H1 (cell line): ENCODE measurements at regions not wholly inside any gene's neighbourhood (a gene's known extent, or its start where the extent isn't known, plus 50 kb on each side); places are given as distances from the start of the nearest gene placed in this dataset.

ENCODE experiments used
- CTCF ChIA-PET: fragments of 300-600 bp; sonication (Branson Sonifier 250); formaldehyde crosslinking; loops from one replicate; lab custom pipeline; 2021; ENCODE audit not compliant: partially characterized antibody; lab: Charles Lee
- POLR2A ChIA-PET: fragments of 300-600 bp; sonication (Branson Sonifier 250); formaldehyde crosslinking; loops from one replicate; lab custom pipeline; 2021; ENCODE audit warnings: inconsistent platforms; ENCODE audit not compliant: partially characterized antibody; lab: Charles Lee
- DNase-seq, 2 experiments: peaks; one replicate each; pipeline versions ENCODE4 v3.0.0 to v3.0.0-alpha.2; 2010 to 2022; ENCODE audit warnings: low spot score in 2 of 2, low read depth in 1 of 2, mixed read lengths in 1 of 2
- FAIRE-seq: peaks from 2 replicates; lab custom pipeline; 2011; peaks lifted over from hg19 to GRCh38; lab: Jason Lieb, UNC
- H2AFZ ChIP-seq: 2 replicates; pipeline ENCODE4 v1.8.1; 2012; ENCODE audit warnings: low read length, inconsistent platforms
- H2AK5ac ChIP-seq: 2 replicates; pipeline ENCODE4 v1.6.1; 2013; ENCODE audit warnings: low read depth, low read length
- H2BK120ac ChIP-seq: replicated peaks from 2 replicates; pipeline ENCODE3; 2013; ENCODE audit warnings: low read depth, low read length, inconsistent platforms
- H2BK12ac ChIP-seq: 2 replicates; pipeline ENCODE4 v1.6.1; 2013; ENCODE audit warnings: low read depth, low read length
- H2BK15ac ChIP-seq: 2 replicates; pipeline ENCODE4 v1.6.1; 2013; ENCODE audit warnings: low read length
- H2BK20ac ChIP-seq: 2 replicates; pipeline ENCODE4 v1.6.1; 2013; ENCODE audit warnings: low read length
- H2BK5ac ChIP-seq: 2 replicates; pipeline ENCODE4 v1.6.1; 2013; ENCODE audit warnings: low read depth, low read length
- H3K14ac ChIP-seq: 2 replicates; pipeline ENCODE4 v1.6.1; 2013; ENCODE audit warnings: inconsistent platforms; ENCODE audit not compliant: insufficient read length
- H3K18ac ChIP-seq: 2 replicates; pipeline ENCODE4 v1.6.1; 2013; ENCODE audit warnings: low read length; ENCODE audit errors: extremely low read depth
- H3K23ac ChIP-seq: 2 replicates; pipeline ENCODE4 v1.6.1; 2013; ENCODE audit warnings: inconsistent platforms; ENCODE audit not compliant: insufficient read length
- H3K23me2 ChIP-seq: 2 replicates; pipeline ENCODE4 v1.6.1; 2013; ENCODE audit warnings: low read depth, low read length
- H3K27ac ChIP-seq: 2 replicates; pipeline ENCODE4 v1.6.1; 2011; ENCODE audit warnings: low read depth, low read length, inconsistent platforms
- H3K27me3 ChIP-seq, 4 experiments: replicated peaks in 1 of 4; 1 replicate in 1 of 4; 2 replicates in 3 of 4; pipeline versions ENCODE4 v1.6.1 to v1.8.1; 2011 to 2013; ENCODE audit warnings: low read length in 3 of 4, mild to moderate bottlenecking in 3 of 4, inconsistent platforms in 2 of 4, mixed read lengths in 2 of 4, moderate library complexity in 1 of 4; ENCODE audit not compliant: control insufficient read depth in 3 of 4, insufficient read depth in 3 of 4; ENCODE audit errors: extremely low read depth in 1 of 4
- H3K36me3 ChIP-seq, 4 experiments: 2 replicates each; pipeline versions ENCODE4 v1.6.1 to v1.8.1; 2011 to 2013; ENCODE audit warnings: mild to moderate bottlenecking in 4 of 4, low read length in 3 of 4, moderate library complexity in 2 of 4, control low read depth in 1 of 4, inconsistent platforms in 1 of 4; ENCODE audit not compliant: insufficient read depth in 4 of 4, control insufficient read depth in 2 of 4
- H3K4ac ChIP-seq: replicated peaks from 2 replicates; pipeline ENCODE3; 2013; ENCODE audit warnings: low read length, low read depth, mixed read lengths, inconsistent platforms; ENCODE audit not compliant: insufficient read length
- H3K4me1 ChIP-seq, 4 experiments: replicated peaks in 1 of 4; 1 replicate in 1 of 4; 2 replicates in 3 of 4; pipeline versions ENCODE4 v1.6.1 to v1.8.1; 2011 to 2013; ENCODE audit warnings: low read length in 3 of 4, inconsistent platforms in 2 of 4, mixed read lengths in 1 of 4; ENCODE audit not compliant: insufficient read depth in 4 of 4, control insufficient read depth in 3 of 4
- H3K4me2 ChIP-seq, 2 experiments: 2 replicates each; pipeline versions ENCODE4 v1.6.1 to v1.8.1; 2011 to 2013; ENCODE audit warnings: low read depth in 2 of 2, low read length in 2 of 2, control low read depth in 1 of 2, inconsistent platforms in 1 of 2, mild to moderate bottlenecking in 1 of 2; ENCODE audit not compliant: insufficient read depth in 1 of 2
- H3K4me3 ChIP-seq, 4 experiments: fragments of 200-600, 300-600 bp in 1 of 4; sonication (generic), shearing (Covaris generic), sonication (Bioruptor Twin) in 1 of 4; 2 replicates each; pipeline versions ENCODE4 v1.5.1 to v1.8.1; 2011 to 2016; ENCODE audit warnings: low read length in 4 of 4, low read depth in 3 of 4, control low read depth in 2 of 4, inconsistent platforms in 2 of 4, mild to moderate bottlenecking in 2 of 4, mixed read lengths in 1 of 4, moderate library complexity in 1 of 4; ENCODE audit not compliant: insufficient read depth in 2 of 4; ENCODE audit errors: extremely low read depth in 1 of 4
- H3K56ac ChIP-seq: replicated peaks from 2 replicates; pipeline ENCODE3; 2013; ENCODE audit warnings: low read depth, mild to moderate bottlenecking, mixed read lengths, low read length, inconsistent platforms; ENCODE audit not compliant: insufficient read length
- H3K79me1 ChIP-seq: 2 replicates; pipeline ENCODE4 v1.6.1; 2013; ENCODE audit warnings: low read depth, low read length, control low read depth
- H3K79me2 ChIP-seq, 2 experiments: 2 replicates each; pipeline versions ENCODE4 v1.6.1 to v1.8.1; 2012 to 2013; ENCODE audit warnings: low read length in 2 of 2, mild to moderate bottlenecking in 2 of 2, inconsistent platforms in 1 of 2; ENCODE audit not compliant: insufficient read depth in 2 of 2, control insufficient read depth in 1 of 2
- H3K9ac ChIP-seq, 4 experiments: replicated peaks in 1 of 4; 1 replicate in 1 of 4; 2 replicates in 3 of 4; pipeline versions ENCODE4 v1.6.1 to v1.8.1; 2011 to 2013; ENCODE audit warnings: low read depth in 3 of 4, low read length in 3 of 4, control low read depth in 2 of 4, mild to moderate bottlenecking in 2 of 4, moderate library complexity in 2 of 4, inconsistent platforms in 1 of 4; ENCODE audit errors: extremely low read depth in 1 of 4
- H3K9me3 ChIP-seq, 2 experiments: 2 replicates each; pipeline versions ENCODE4 v1.6.1 to v1.8.1; 2012 to 2013; ENCODE audit warnings: mild to moderate bottlenecking in 2 of 2, moderate library complexity in 2 of 2, control low read depth in 1 of 2, inconsistent platforms in 1 of 2, low read depth in 1 of 2, low read length in 1 of 2, mixed read lengths in 1 of 2; ENCODE audit not compliant: insufficient read depth in 2 of 2
- H4K20me1 ChIP-seq, 2 experiments: replicated peaks in 1 of 2; 2 replicates each; pipeline versions ENCODE3 to v1.8.1; 2011 to 2013; ENCODE audit warnings: inconsistent platforms in 2 of 2, low read length in 2 of 2, mild to moderate bottlenecking in 1 of 2; ENCODE audit not compliant: insufficient read depth in 2 of 2, control insufficient read depth in 1 of 2
- H4K5ac ChIP-seq: 2 replicates; pipeline ENCODE4 v1.6.1; 2013; ENCODE audit warnings: low read length, low read depth, mixed read lengths, inconsistent platforms; ENCODE audit not compliant: insufficient read length
- H4K8ac ChIP-seq: 2 replicates; pipeline ENCODE4 v1.8.0; 2013; ENCODE audit warnings: mild to moderate bottlenecking, moderate library complexity, low read length, inconsistent platforms; ENCODE audit not compliant: insufficient read depth; ENCODE audit errors: extremely low read depth
- H4K91ac ChIP-seq: replicated peaks from 2 replicates; pipeline ENCODE3; 2013; ENCODE audit warnings: low read length, mixed read lengths, inconsistent platforms; ENCODE audit not compliant: insufficient read length
- CHD1 ChIP-seq: IDR thresholded peaks from 2 replicates; pipeline ENCODE4 v1.6.1; 2012; ENCODE audit warnings: low read depth, low read length, improper control_type of control experiment
- TAF1 ChIP-seq: IDR thresholded peaks from 2 replicates; pipeline ENCODE4 v1.6.1; 2011; ENCODE audit warnings: mild to moderate bottlenecking, low read depth, low read length
- WGBS, 2 experiments: shearing (Covaris generic) in 1 of 2; methylation state at CpG; one replicate each; pipeline versions ENCODE4 v1.1.6 to v1.1.7; 2013 to 2015; ENCODE audit warnings: low lambda C conversion rate in 2 of 2, mixed read lengths in 2 of 2, inconsistent platforms in 1 of 2, low coverage in 1 of 2, missing lambda C conversion rate in 1 of 2; ENCODE audit not compliant: insufficient replicate concordance in 2 of 2, insufficient coverage in 1 of 2, insufficient read length in 1 of 2; ENCODE audit errors: extremely low coverage in 1 of 2, missing lambda C conversion rate in 1 of 2; 5-methylcytosine and 5-hydroxymethylcytosine counted together
- TF ChIP-seq, protein P1 (sequence below): IDR thresholded peaks from 2 replicates; pipeline ENCODE4 v1.6.1; 2012; ENCODE audit warnings: inconsistent platforms

DNA sequence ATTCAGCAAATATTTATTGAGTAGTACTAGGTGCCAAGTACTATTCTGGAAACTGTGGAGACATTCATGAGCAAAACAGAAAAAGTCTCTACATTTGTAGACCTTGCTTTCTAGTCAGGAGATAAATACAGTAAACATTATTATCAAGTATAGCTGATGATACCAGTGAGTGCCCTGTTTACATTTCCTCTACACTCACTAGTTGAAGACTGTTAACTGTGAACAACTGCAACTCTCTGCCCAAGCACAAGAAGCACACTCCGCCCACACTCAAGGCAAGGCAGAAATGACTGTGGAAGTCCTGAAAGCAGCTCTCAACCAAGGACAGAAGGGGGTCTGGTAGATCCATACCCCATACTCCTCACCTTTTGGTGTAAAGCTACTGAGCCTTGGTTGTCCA is 837.0 kb downstream of the DIAPH3 start:
- TF ChIP-seq, protein P1, sequence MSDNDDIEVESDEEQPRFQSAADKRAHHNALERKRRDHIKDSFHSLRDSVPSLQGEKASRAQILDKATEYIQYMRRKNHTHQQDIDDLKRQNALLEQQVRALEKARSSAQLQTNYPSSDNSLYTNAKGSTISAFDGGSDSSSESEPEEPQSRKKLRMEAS = no peak
- no peak for TF ChIP-seq TAF1
- no peak for TF ChIP-seq CHD1
- Histone ChIP-seq H3K56ac (no peak overlapping the region), H3K27ac (no peak overlapping the region), H3K23ac (no peak overlapping the region), H4K91ac (no peak overlapping the region), H4K5ac (no peak overlapping the region), H2BK120ac (no peak overlapping the region), H3K36me3 (no peaks in the 10 kb centered on the region), H4K20me1 (no peaks in the 10 kb centered on the region), H3K18ac (no peak overlapping the region), H2AFZ (no peak overlapping the region), H3K4ac (no peak overlapping the region), H2BK12ac (no peak overlapping the region), H2BK15ac (no peak overlapping the region), H3K14ac (no peak overlapping the region), H3K9ac (no peak overlapping the region), H3K27me3 (no peaks in the 10 kb centered on the region), H3K9me3 (no peaks in the 10 kb centered on the region), H3K23me2 (no peaks in the 10 kb centered on the region), H2BK5ac (no peak overlapping the region), H3K79me1 (no peaks in the 10 kb centered on the region), H2AK5ac (no peak overlapping the region), H3K4me2 (no peak overlapping the region), H4K8ac (no peak overlapping the region), H3K4me3 (no peak overlapping the region), H3K4me1 (no peaks in the 10 kb centered on the region), H2BK20ac (no peak overlapping the region), H3K79me2 (no peaks in the 10 kb centered on the region)
- ChIA-PET CTCF (interaction anchor here (1.1 to 1.4 kb wide), 3 partner anchors 13 to 155 kb away, joined by 3 read pairs; no protein-coding TSS in a partner anchor), POLR2A (no interaction called here)
- FAIRE-seq (no peak), DNase-seq (no peak)
- WGBS, 2 experiments = 92% methylated on average over 1 of the region's 1 CpG; no CpG with 5 or more reads in 1 of the 2 experiments
